Stomach (tissue), 8 donors: ENCODE measurements at regions not wholly inside any gene's neighbourhood (a gene's known extent, or its start where the extent isn't known, plus 50 kb on each side); places are given as distances from the start of the nearest gene placed in this dataset.
A peak's percentile ranks its signal among the peaks of the same experiment; 100 is the strongest.
"Not testable (repeated sequence)": the region's sequence is repeated elsewhere in the genome, so short reads cannot be mapped to it uniquely, and the experiment has no call there.

ENCODE experiments used
- DNase-seq, 2 donors: peaks; one replicate each; pipeline versions ENCODE4 v3.0.0 to v3.0.0-alpha.2; 2013 to 2019
- H3K27ac ChIP-seq, 5 donors: fragments of 200-600 bp in 4 of 5; sonication (generic) in 4 of 5; one replicate each; pipeline ENCODE4 v1.5.1; 2013 to 2019; ENCODE audit warnings: mild to moderate bottlenecking in 1 of 5, moderate library complexity in 1 of 5
- H3K27me3 ChIP-seq, 3 donors: fragments of 200-600 bp; sonication (generic); one replicate each; pipeline ENCODE4 v1.5.1; 2017 to 2019; ENCODE audit warnings: mixed run types in 1 of 3
- H3K36me3 ChIP-seq, 4 donors: fragments of 200-600 bp; sonication (generic); 1 replicate in 3 of 4; 2 replicates in 1 of 4; pipeline ENCODE4 v1.5.1; 2016 to 2019
- H3K4me1 ChIP-seq, 4 donors: fragments of 200-600 bp; sonication (generic); one replicate each; pipeline ENCODE4 v1.5.1; 2016 to 2019
- H3K4me3 ChIP-seq, 4 donors: fragments of 200-600 bp; sonication (generic) in 3 of 4; one replicate each; pipeline ENCODE4 v1.5.1; 2016 to 2019; ENCODE audit warnings: mild to moderate bottlenecking in 1 of 4
- H3K9me3 ChIP-seq, 4 donors: fragments of 200-600 bp; sonication (generic); one replicate each; pipeline ENCODE4 v1.5.1; 2016 to 2019
- EP300 ChIP-seq: sonication (generic); formaldehyde crosslinking; IDR thresholded peaks from one replicate; pipeline ENCODE4 v1.6.1; 2017; ENCODE audit warnings: antibody characterized with exemption
- POLR2A ChIP-seq, 4 donors: fragments of 450-650 bp; IDR thresholded peaks; one replicate each; pipeline ENCODE4 v1.6.1; 2016; ENCODE audit warnings: antibody characterized with exemption in 4 of 4, control low read depth in 2 of 4, mild to moderate bottlenecking in 1 of 4, moderate library complexity in 1 of 4
- POLR2AphosphoS5 ChIP-seq, 3 donors: sonication (generic); formaldehyde crosslinking; IDR thresholded peaks; one replicate each; pipeline ENCODE4 v1.6.1; 2016; ENCODE audit warnings: antibody characterized with exemption in 3 of 3
- whole genome bisulfite sequencing, 5 donors: extraction: QIAGEN DNeasy Blood & Tissue Kit in 3 of 5; methylation state at CpG; one replicate each; pipeline versions ENCODE4 v1.1.5 to v1.1.7; 2013 to 2018; 5-methylcytosine and 5-hydroxymethylcytosine counted together
- intact Hi-C: fragments of 100-400 bp; cut with DNase I; formaldehyde crosslinking; loops from one replicate; pipeline ENCODE4 v1.15.1; 2023; ENCODE audit warnings: low total_unique reads
- TF ChIP-seq, protein P1 (sequence below), 7 experiments: fragments of 450-650 bp in 4 of 7; fragments of 200-600 bp in 3 of 7; sonication (generic) in 3 of 7; IDR thresholded peaks; one replicate each; pipeline ENCODE4 v1.5.1; 2016 to 2019; ENCODE audit warnings: antibody characterized with exemption in 7 of 7, control low read depth in 2 of 7, mild to moderate bottlenecking in 1 of 7
- donor health status: healthy with polysubstance abuse.
- donor health status: Bipolar disorder and iron deficiency.
- donor health status: healthy.

DNA sequence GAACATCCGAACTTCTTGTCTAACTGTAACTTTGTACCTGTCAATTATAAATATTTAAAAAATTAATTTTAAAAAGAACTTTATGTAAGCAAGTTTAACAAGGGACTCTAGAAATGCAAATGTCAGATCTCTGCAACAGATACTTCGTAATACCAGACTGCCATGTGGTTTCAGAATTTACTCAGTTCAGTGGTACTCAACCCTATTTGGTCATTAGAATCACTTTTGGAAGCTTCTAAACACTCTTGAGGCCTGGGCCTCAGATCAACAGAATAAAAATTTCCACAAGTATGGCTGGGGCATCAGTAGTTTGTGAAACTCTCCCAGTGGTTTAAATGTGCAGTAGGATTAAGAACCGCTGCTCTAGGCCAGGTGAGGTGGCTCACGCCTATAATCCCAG is 139.5 kb upstream of the SMYD2 start:
- intact Hi-C loops = no loop called here
- Histone ChIP-seq H3K27me3 (no peaks in the 10 kb centered on the region), H3K27ac (no peak overlapping the region), H3K9me3 (no peaks in the 10 kb centered on the region), H3K4me1 (no peaks in the 10 kb centered on the region), H3K36me3 (no peaks in the 10 kb centered on the region), H3K4me3 (no peak overlapping the region)
- whole genome bisulfite sequencing, 5 donors = 90 to 95% (median 90%) methylated on average over 4 of the region's 4 CpGs
- TF ChIP-seq POLR2AphosphoS5 (IDR thresholded peaks at IDR 0.05) (no peak), EP300 (no peak), POLR2A (IDR thresholded peaks at IDR 0.05) (no peak)
- TF ChIP-seq, protein P1, sequence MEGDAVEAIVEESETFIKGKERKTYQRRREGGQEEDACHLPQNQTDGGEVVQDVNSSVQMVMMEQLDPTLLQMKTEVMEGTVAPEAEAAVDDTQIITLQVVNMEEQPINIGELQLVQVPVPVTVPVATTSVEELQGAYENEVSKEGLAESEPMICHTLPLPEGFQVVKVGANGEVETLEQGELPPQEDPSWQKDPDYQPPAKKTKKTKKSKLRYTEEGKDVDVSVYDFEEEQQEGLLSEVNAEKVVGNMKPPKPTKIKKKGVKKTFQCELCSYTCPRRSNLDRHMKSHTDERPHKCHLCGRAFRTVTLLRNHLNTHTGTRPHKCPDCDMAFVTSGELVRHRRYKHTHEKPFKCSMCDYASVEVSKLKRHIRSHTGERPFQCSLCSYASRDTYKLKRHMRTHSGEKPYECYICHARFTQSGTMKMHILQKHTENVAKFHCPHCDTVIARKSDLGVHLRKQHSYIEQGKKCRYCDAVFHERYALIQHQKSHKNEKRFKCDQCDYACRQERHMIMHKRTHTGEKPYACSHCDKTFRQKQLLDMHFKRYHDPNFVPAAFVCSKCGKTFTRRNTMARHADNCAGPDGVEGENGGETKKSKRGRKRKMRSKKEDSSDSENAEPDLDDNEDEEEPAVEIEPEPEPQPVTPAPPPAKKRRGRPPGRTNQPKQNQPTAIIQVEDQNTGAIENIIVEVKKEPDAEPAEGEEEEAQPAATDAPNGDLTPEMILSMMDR (IDR thresholded peaks at IDR 0.05) = no peak
- DNase-seq = no peak

DNA sequence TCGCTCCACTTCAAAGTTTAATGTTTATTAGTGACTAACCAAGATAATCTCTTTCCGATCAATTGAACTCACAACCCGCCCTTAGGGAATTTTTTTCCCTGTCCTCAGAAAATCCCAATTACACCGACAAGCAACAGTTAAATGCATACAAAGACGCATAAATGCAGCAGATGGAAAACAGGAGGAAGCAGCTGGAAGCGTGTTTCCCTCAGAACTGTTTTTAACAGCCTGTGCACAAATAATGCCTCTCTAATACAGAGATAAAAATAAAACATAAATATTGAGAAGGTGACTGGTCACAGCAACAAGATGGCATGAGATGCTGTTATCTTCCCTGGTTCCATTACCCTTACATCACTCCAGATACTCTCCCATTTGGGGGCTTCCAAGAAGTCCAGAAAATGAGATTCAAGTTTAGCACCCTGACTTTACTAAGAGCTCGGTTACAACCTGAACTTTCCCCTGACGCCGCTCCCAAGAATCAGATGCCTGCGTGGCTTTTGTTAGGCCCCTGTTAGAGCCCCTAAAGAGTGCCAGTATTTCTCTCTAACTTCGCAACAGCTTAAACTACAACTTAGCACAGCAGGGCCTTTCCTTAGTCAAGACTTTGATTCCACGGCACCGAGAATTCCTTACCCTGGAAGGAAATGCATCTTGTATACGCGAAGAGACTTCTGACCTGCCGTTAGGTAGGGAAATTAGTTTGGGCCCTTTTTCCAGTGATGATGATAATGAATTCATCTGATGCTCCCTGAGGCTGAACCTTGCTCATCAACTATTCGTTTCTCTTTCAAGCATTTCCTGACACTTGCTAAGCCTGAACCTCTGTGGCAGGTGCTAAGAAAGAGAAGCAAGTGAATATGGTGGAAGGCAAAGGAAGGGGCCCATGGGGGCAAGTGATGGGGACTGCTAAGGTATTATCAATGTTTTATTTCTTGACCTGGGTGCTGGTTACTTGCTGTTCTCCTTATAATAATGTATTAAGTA is 137.7 kb upstream of the SMYD2 start:
- H3K27me3 ChIP-seq = no peaks in the 10 kb centered on the region
- no peaks in the 10 kb centered on the region for H3K4me1 ChIP-seq
- TF ChIP-seq EP300 (no peak), POLR2A (IDR thresholded peaks at IDR 0.05) (no peak), POLR2AphosphoS5 (IDR thresholded peaks at IDR 0.05) (no peak)
- TF ChIP-seq, protein P1 (IDR thresholded peaks at IDR 0.05) = no peak
- no peak overlapping the region for H3K4me3 ChIP-seq
- peak in 1 of 2 donors; percentile 28 for DNase-seq
- no peaks in the 10 kb centered on the region for H3K9me3 ChIP-seq
- H3K36me3 ChIP-seq = no peaks in the 10 kb centered on the region
- WGBS, 5 donors = 58 to 74% (median 69%) methylated on average over 17 of the region's 17 CpGs
- intact Hi-C loops = no loop called here
- no peak overlapping the region for H3K27ac ChIP-seq

DNA sequence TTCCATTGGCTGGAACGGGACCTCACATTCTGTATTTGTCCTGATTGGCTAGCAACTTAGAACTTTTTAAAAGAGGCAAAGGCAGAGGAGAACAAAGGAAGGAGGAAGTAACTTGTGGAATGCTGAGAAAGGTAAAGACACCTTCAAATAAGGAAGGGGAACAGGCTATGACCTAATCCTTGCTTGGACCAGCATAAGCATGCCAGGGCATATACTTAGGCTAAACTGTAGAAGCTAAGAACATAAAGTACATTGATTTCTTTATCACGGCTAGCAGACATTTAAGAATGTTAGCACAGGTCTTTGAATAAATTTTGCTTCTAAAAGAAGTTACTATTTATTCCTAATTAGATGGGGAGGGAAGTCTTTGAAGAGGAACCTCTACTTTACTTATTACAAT is 136.4 kb upstream of the SMYD2 start:
- WGBS, 5 donors = 40 to 67% (median 53%) methylated on average over 2 of the region's 2 CpGs
- H3K4me3 ChIP-seq, intact Hi-C loops, DNase-seq, H3K9me3 ChIP-seq, H3K27ac ChIP-seq, H3K4me1 ChIP-seq, H3K27me3 ChIP-seq, H3K36me3 ChIP-seq: not testable (repeated sequence)

DNA sequence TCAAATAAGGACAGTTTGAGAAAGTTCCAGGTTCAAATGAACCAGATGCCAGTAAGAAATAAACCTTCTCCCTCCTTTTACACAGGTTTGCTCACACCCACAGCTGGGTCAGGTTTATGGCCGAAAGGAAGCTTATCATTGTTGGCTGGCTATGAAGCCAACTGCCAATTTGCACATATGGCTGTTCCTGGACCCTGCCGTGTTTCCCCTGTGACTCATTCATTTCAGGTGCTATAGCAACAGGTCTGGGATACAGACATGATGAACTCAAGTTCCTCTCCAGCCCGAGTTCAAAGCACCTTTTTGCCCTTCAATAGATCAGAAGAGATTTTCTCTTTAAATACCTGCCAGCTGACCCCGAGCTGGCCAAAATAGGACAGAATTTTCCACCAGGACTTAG is 134.4 kb upstream of the SMYD2 start:
- Histone ChIP-seq H3K4me1 (peaks cover 0 to 2% (median 0%) of the 10 kb centered on the region in 4 donors), H3K9me3 (no peaks in the 10 kb centered on the region), H3K4me3 (no peak overlapping the region), H3K27me3 (no peaks in the 10 kb centered on the region), H3K36me3 (no peaks in the 10 kb centered on the region), H3K27ac (no peak overlapping the region)
- TF ChIP-seq EP300 (no peak), POLR2A (IDR thresholded peaks at IDR 0.05) (no peak), POLR2AphosphoS5 (IDR thresholded peaks at IDR 0.05) (no peak)
- TF ChIP-seq, protein P1 (IDR thresholded peaks at IDR 0.05) = no peak
- peak in 1 of 2 donors; percentile 43 for DNase-seq
- WGBS, 5 donors = 41 to 53% (median 45%) methylated on average over 4 of the region's 4 CpGs
- intact Hi-C loops = no loop called here
